DOHH2 (cell line): ENCODE measurements at regions not wholly inside any gene's neighbourhood (a gene's known extent, or its start where the extent isn't known, plus 50 kb on each side); places are given as distances from the start of the nearest gene placed in this dataset.

Experiments used
- EZH2phosphoT487 ChIP-seq: fragments of 200-600 bp; sonication (generic); IDR thresholded peaks from 2 replicates; pipeline ENCODE4 v1.6.1; 2017; ENCODE audit warnings: borderline replicate concordance, mild to moderate bottlenecking, antibody characterized with exemption, low read length, moderate library complexity, mixed read lengths
- TF ChIP-seq, protein P1 (sequence below): fragments of 200-600 bp; sonication (generic); IDR thresholded peaks from one replicate; pipeline ENCODE4 v1.5.1; 2014; ENCODE audit warnings: antibody characterized with exemption, mild to moderate bottlenecking, low read depth, low read length; ENCODE audit not compliant: poor library complexity, severe bottlenecking

DNA sequence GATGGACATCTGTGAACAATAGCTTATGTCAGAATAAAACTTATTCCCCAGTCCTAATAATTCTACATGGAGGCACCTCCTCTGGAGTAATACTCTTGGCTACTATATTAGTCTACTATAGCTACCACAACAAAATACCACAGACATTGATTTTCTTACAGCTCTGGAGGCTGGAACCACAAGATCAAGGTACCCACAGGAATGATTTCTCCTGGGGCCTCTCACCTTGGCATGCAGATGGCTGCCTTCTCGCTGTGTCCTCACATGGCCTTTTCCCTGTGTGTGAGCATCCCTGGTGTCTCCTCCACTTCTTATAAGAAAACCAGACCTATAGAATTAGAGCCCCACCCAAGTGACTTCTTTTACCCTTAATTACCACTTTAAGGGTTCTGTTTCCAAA, 244.3 kb downstream of the BARHL2 start:
- TF ChIP-seq EZH2phosphoT487: no peak
- TF ChIP-seq, protein P1, sequence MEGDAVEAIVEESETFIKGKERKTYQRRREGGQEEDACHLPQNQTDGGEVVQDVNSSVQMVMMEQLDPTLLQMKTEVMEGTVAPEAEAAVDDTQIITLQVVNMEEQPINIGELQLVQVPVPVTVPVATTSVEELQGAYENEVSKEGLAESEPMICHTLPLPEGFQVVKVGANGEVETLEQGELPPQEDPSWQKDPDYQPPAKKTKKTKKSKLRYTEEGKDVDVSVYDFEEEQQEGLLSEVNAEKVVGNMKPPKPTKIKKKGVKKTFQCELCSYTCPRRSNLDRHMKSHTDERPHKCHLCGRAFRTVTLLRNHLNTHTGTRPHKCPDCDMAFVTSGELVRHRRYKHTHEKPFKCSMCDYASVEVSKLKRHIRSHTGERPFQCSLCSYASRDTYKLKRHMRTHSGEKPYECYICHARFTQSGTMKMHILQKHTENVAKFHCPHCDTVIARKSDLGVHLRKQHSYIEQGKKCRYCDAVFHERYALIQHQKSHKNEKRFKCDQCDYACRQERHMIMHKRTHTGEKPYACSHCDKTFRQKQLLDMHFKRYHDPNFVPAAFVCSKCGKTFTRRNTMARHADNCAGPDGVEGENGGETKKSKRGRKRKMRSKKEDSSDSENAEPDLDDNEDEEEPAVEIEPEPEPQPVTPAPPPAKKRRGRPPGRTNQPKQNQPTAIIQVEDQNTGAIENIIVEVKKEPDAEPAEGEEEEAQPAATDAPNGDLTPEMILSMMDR: no peak
